IPS-18a (cell line): ENCODE measurements at regions not wholly inside any gene's neighbourhood (a gene's known extent, or its start where the extent isn't known, plus 50 kb on each side); places are given as distances from the start of the nearest gene placed in this dataset.

Source experiments
- H3K27ac ChIP-seq: one replicate; pipeline ENCODE4 v1.5.1; 2013; ENCODE audit warnings: low read length
- H3K27me3 ChIP-seq: one replicate; pipeline ENCODE4 v1.6.1; 2013; ENCODE audit warnings: mild to moderate bottlenecking, low read length; ENCODE audit not compliant: control insufficient read depth, insufficient read depth
- H3K36me3 ChIP-seq: one replicate; pipeline ENCODE4 v1.6.1; 2013; ENCODE audit warnings: low read depth, low read length; ENCODE audit not compliant: control insufficient read depth
- H3K4me1 ChIP-seq: one replicate; pipeline ENCODE4 v1.6.1; 2013; ENCODE audit warnings: low read depth, low read length; ENCODE audit not compliant: control insufficient read depth
- H3K4me3 ChIP-seq: one replicate; pipeline ENCODE4 v1.5.1; 2013; ENCODE audit warnings: low read length
- H3K9ac ChIP-seq: one replicate; pipeline ENCODE4 v1.6.1; 2013; ENCODE audit warnings: mild to moderate bottlenecking, low read length, moderate library complexity
- H3K9me3 ChIP-seq: one replicate; pipeline ENCODE4 v1.6.1; 2013; ENCODE audit warnings: low read depth, low read length; ENCODE audit not compliant: control insufficient read depth

GRCh38 chr6:104123227-104123626 is 736.5 kb downstream of the HACE1 start:
- Histone ChIP-seq H3K27ac (no peak overlapping the region), H3K9ac (no peak overlapping the region), H3K4me1 (no peaks in the 10 kb centered on the region), H3K36me3 (no peaks in the 10 kb centered on the region), H3K9me3 (no peaks in the 10 kb centered on the region), H3K4me3 (no peak overlapping the region), H3K27me3 (no peaks in the 10 kb centered on the region)

GRCh38 chr6:104118274-104118673 is 741.4 kb downstream of the HACE1 start:
- no peaks in the 10 kb centered on the region for H3K36me3 ChIP-seq
- no peak overlapping the region for H3K4me3 ChIP-seq
- no peaks in the 10 kb centered on the region for H3K27me3 ChIP-seq
- no peak overlapping the region for H3K27ac ChIP-seq
- H3K9me3 ChIP-seq = no peaks in the 10 kb centered on the region
- no peak overlapping the region for H3K9ac ChIP-seq
- H3K4me1 ChIP-seq = no peaks in the 10 kb centered on the region

- no peaks in the 10 kb centered on the region for H3K36me3 ChIP-seq
- H3K9me3 ChIP-seq = no peaks in the 10 kb centered on the region
- no peak overlapping the region for H3K4me3 ChIP-seq
- no peaks in the 10 kb centered on the region for H3K27me3 ChIP-seq
- no peaks in the 10 kb centered on the region for H3K4me1 ChIP-seq
- H3K9ac ChIP-seq = no peak overlapping the region
- H3K27ac ChIP-seq = no peak overlapping the region
These were observed 749.9 kb downstream of the HACE1 start for GRCh38 chr6:104109806-104110205.

GRCh38 chr6:104108634-104109033 is 751.1 kb downstream of the HACE1 start:
- no peaks in the 10 kb centered on the region for H3K36me3 ChIP-seq
- no peaks in the 10 kb centered on the region for H3K9me3 ChIP-seq
- H3K9ac ChIP-seq = no peak overlapping the region
- H3K27ac ChIP-seq = no peak overlapping the region
- H3K4me3 ChIP-seq = no peak overlapping the region
- H3K27me3 ChIP-seq = no peaks in the 10 kb centered on the region
- H3K4me1 ChIP-seq = no peaks in the 10 kb centered on the region

GRCh38 chr6:104095661-104096416 is 763.9 kb downstream of the HACE1 start:
- Histone ChIP-seq H3K36me3 (no peaks in the 10 kb centered on the region), H3K4me3 (no peak overlapping the region), H3K27me3 (no peaks in the 10 kb centered on the region), H3K9me3 (no peaks in the 10 kb centered on the region), H3K27ac (no peak overlapping the region), H3K9ac (no peak overlapping the region), H3K4me1 (no peaks in the 10 kb centered on the region)

- Histone ChIP-seq H3K27ac (no peak overlapping the region), H3K9ac (no peak overlapping the region), H3K36me3 (no peaks in the 10 kb centered on the region), H3K27me3 (no peaks in the 10 kb centered on the region), H3K9me3 (no peaks in the 10 kb centered on the region), H3K4me3 (no peak overlapping the region), H3K4me1 (no peaks in the 10 kb centered on the region)
These were observed 772.0 kb downstream of the HACE1 start for GRCh38 chr6:104087765-104088164.

GRCh38 chr6:104068281-104068680 is 791.4 kb downstream of the HACE1 start:
- Histone ChIP-seq H3K36me3 (no peaks in the 10 kb centered on the region), H3K27ac (no peak overlapping the region)

GRCh38 chr6:104064876-104065275 is 794.8 kb downstream of the HACE1 start:
- H3K4me1 ChIP-seq = no peaks in the 10 kb centered on the region
- no peak overlapping the region for H3K9ac ChIP-seq
- no peaks in the 10 kb centered on the region for H3K9me3 ChIP-seq
- H3K36me3 ChIP-seq = no peaks in the 10 kb centered on the region
- H3K27me3 ChIP-seq = no peaks in the 10 kb centered on the region
- H3K4me3 ChIP-seq = no peak overlapping the region
- no peak overlapping the region for H3K27ac ChIP-seq

More at GRCh38 chr6:104068281-104068680, 791.4 kb downstream of the HACE1 start:
- Histone ChIP-seq H3K9me3 (no peaks in the 10 kb centered on the region), H3K27me3 (no peaks in the 10 kb centered on the region), H3K4me3 (no peak overlapping the region), H3K9ac (no peak overlapping the region), H3K4me1 (peaks cover 4% of the 10 kb centered on the region)

- no peaks in the 10 kb centered on the region for H3K4me1 ChIP-seq
- H3K27ac ChIP-seq = no peak overlapping the region
- H3K4me3 ChIP-seq = no peak overlapping the region
- no peaks in the 10 kb centered on the region for H3K36me3 ChIP-seq
- H3K27me3 ChIP-seq = no peaks in the 10 kb centered on the region
- H3K9ac ChIP-seq = no peak overlapping the region
- no peaks in the 10 kb centered on the region for H3K9me3 ChIP-seq
These were observed 809.3 kb downstream of the HACE1 start for GRCh38 chr6:104050455-104050854.

- H3K36me3 ChIP-seq = no peaks in the 10 kb centered on the region
- H3K9ac ChIP-seq = no peak overlapping the region
- H3K27me3 ChIP-seq = no peaks in the 10 kb centered on the region
- H3K9me3 ChIP-seq = no peaks in the 10 kb centered on the region
- H3K4me3 ChIP-seq = no peak overlapping the region
- H3K27ac ChIP-seq = no peak overlapping the region
- H3K4me1 ChIP-seq = no peaks in the 10 kb centered on the region
These were observed 813.3 kb downstream of the HACE1 start for GRCh38 chr6:104046426-104046825.

GRCh38 chr6:104031346-104031745 is 828.4 kb downstream of the HACE1 start:
- H3K9ac ChIP-seq = no peak overlapping the region
- H3K27ac ChIP-seq = no peak overlapping the region
- no peaks in the 10 kb centered on the region for H3K4me1 ChIP-seq
- H3K27me3 ChIP-seq = no peaks in the 10 kb centered on the region
- H3K9me3 ChIP-seq = no peaks in the 10 kb centered on the region
- no peaks in the 10 kb centered on the region for H3K36me3 ChIP-seq
- H3K4me3 ChIP-seq = no peak overlapping the region

GRCh38 chr6:104022126-104022525 is 837.6 kb downstream of the HACE1 start:
- Histone ChIP-seq H3K4me3 (no peak overlapping the region), H3K4me1 (no peaks in the 10 kb centered on the region), H3K27me3 (no peaks in the 10 kb centered on the region), H3K9ac (no peak overlapping the region), H3K36me3 (no peaks in the 10 kb centered on the region), H3K9me3 (no peaks in the 10 kb centered on the region), H3K27ac (no peak overlapping the region)
